ENCODE measurements at regions not wholly inside any gene's neighbourhood (a gene's known extent, or its start where the extent isn't known, plus 50 kb on each side); places are given as distances from the start of the nearest gene placed in this dataset.

GRCh38 chr2:18005411-18005810 lies 126.9 kb downstream of the KCNS3 start:
- no peak for DNase-seq (ENCODE audit: low read depth)

- DNase-seq (ENCODE audit: low read depth) = no peak
Observed at GRCh38 chr2:18001671-18002070, 123.2 kb downstream of the KCNS3 start.

GRCh38 chr2:17996978-17997377 lies 118.5 kb downstream of the KCNS3 start:
- DNase-seq (ENCODE audit: low read depth) = no peak

GRCh38 chr2:17995593-17995992 lies 117.1 kb downstream of the KCNS3 start:
- DNase-seq (ENCODE audit: low read depth) = no peak

All from HS-5 (cell line).